ENCODE measurements at regions not wholly inside any gene's neighbourhood (a gene's known extent, or its start where the extent isn't known, plus 50 kb on each side); places are given as distances from the start of the nearest gene placed in this dataset.

DNA sequence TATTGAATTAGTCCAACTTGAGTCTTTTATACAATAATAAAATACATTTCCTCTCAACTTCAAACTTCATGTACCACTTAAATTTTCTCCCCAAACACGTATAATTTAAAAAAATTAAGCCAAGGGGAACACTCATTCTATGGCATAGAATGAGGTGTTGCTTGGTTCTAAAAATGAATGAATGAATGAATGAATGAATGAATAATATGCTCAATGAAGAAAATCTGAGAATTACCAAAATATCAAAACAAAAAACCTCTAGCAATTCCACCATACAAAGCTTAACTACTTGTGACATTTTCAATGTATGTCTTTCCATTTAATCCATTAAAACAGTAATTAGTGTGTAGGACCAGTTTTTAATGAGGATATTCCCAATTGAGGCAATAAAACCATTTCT lies 62.7 kb upstream of the PLAC8 start:
- in situ Hi-C loops (cut with MboI), result no loop called here
- DNase-seq, result no peak
- Histone ChIP-seq H3K36me3 (ENCODE audit: low read depth) (no peaks in the 10 kb centered on the region), H3K4me3 (no peak overlapping the region), H3K4me2 (ENCODE audit: unreplicated experiment) (no peak overlapping the region), H3K27ac (no peak overlapping the region), H3K9me3 (ENCODE audit: low read depth) (no peaks in the 10 kb centered on the region), H2AFZ (no peak overlapping the region), H3K9me2 (ENCODE audit: insufficient read depth) (no peaks in the 10 kb centered on the region), H3K4me1 (ENCODE audit: insufficient read depth) (no peaks in the 10 kb centered on the region), H3F3A (ENCODE audit: insufficient read depth) (no peaks in the 10 kb centered on the region), H3K9ac (no peak overlapping the region), H3K79me2 (ENCODE audit: insufficient read depth) (no peaks in the 10 kb centered on the region), H4K20me1 (ENCODE audit: insufficient read depth) (no peaks in the 10 kb centered on the region), H3K27me3 (replicated peaks; ENCODE audit: insufficient read depth) (no peaks in the 10 kb centered on the region)
- TF ChIP-seq EZH2phosphoT487 (IDR thresholded peaks at IDR 0.05; ENCODE audit: insufficient read depth, low read depth) (no peak), EZH2 (IDR thresholded peaks at IDR 0.05; ENCODE audit: insufficient read depth, poor library complexity, severe bottlenecking) (no peak)
- 0% methylated on average over 1 of the region's 1 CpG for WGBS, 2 experiments (ENCODE audit: low coverage in 1 of 2, low lambda C conversion rate in 2 of 2, missing lambda C conversion rate in 2 of 2)

DNA sequence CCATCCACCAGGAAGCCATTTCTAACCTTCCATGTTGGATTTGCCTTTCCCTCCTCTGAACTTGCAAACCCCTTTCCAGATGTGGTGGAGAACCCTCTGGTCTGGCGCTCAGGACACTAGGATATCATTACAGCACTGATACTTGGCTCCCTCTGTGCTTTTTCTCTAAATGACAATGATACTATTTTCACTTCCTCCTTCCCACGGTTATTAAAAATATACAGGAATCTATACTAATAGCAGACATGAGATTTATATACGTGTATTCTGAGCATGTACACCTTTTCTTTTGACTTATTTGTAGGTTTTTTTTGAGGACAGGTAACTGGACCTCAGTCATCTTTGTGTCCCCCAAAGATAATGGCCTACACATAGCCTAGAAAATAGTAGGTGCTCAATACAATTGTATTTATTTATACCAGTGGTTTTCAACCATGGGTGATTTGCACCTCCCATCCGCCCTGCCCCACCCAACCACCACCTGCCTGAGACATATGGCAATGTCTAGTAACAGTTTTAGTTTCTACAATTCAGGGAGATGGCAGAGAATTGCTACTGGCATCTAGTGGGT lies 60.4 kb upstream of the PLAC8 start:
- in situ Hi-C loops (cut with MboI), result no loop called here
- Histone ChIP-seq H3K4me3 (no peak overlapping the region), H3K4me1 (ENCODE audit: insufficient read depth) (no peaks in the 10 kb centered on the region), H3K9ac (no peak overlapping the region), H3K27ac (no peak overlapping the region), H4K20me1 (ENCODE audit: insufficient read depth) (no peaks in the 10 kb centered on the region), H3K36me3 (ENCODE audit: low read depth) (no peaks in the 10 kb centered on the region), H2AFZ (no peak overlapping the region), H3K4me2 (ENCODE audit: unreplicated experiment) (no peak overlapping the region), H3K9me2 (ENCODE audit: insufficient read depth) (no peaks in the 10 kb centered on the region), H3F3A (ENCODE audit: insufficient read depth) (no peaks in the 10 kb centered on the region), H3K9me3 (ENCODE audit: low read depth) (no peaks in the 10 kb centered on the region), H3K79me2 (ENCODE audit: insufficient read depth) (no peaks in the 10 kb centered on the region), H3K27me3 (replicated peaks; ENCODE audit: insufficient read depth) (no peaks in the 10 kb centered on the region)
- TF ChIP-seq EZH2 (IDR thresholded peaks at IDR 0.05; ENCODE audit: insufficient read depth, poor library complexity, severe bottlenecking), result no peak
- no peak for TF ChIP-seq EZH2phosphoT487 (IDR thresholded peaks at IDR 0.05; ENCODE audit: insufficient read depth, low read depth)
- DNase-seq, result no peak
- WGBS, 2 experiments (ENCODE audit: low coverage in 1 of 2, low lambda C conversion rate in 2 of 2, missing lambda C conversion rate in 2 of 2), result 54 to 56% methylated on average over 4 of the region's 4 CpGs

DNA sequence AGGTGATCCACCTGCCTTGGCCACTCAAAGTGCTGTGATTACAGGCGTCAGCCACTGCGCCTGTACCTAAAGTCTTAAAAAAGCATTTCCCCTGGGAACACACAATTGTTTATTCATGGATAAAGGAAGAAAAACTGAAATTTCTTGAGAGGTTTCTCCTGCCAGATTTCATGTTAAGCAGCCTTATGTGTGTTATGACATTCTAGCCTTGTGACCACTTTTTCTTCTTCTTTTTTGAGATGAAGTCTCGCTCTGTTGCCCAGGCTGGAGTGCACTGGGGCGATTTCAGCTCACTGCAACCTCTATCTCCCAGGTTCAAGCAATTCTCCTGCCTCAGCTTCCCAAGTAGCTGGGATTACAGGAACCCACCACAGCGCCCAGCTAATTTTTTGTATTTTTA lies 57.8 kb upstream of the PLAC8 start:
- in situ Hi-C loops (cut with MboI), result no loop called here
- Histone ChIP-seq H4K20me1 (ENCODE audit: insufficient read depth) (no peaks in the 10 kb centered on the region), H3K9me3 (ENCODE audit: low read depth) (no peaks in the 10 kb centered on the region), H3K79me2 (ENCODE audit: insufficient read depth) (no peaks in the 10 kb centered on the region), H3K36me3 (ENCODE audit: low read depth) (no peaks in the 10 kb centered on the region), H2AFZ (no peak overlapping the region), H3F3A (ENCODE audit: insufficient read depth) (no peaks in the 10 kb centered on the region), H3K9ac (no peak overlapping the region), H3K4me3 (no peak overlapping the region), H3K9me2 (ENCODE audit: insufficient read depth) (no peaks in the 10 kb centered on the region), H3K27ac (no peak overlapping the region), H3K4me1 (ENCODE audit: insufficient read depth) (no peaks in the 10 kb centered on the region), H3K27me3 (replicated peaks; ENCODE audit: insufficient read depth) (no peaks in the 10 kb centered on the region), H3K4me2 (ENCODE audit: unreplicated experiment) (no peak overlapping the region)
- DNase-seq, result no peak
- TF ChIP-seq EZH2 (IDR thresholded peaks at IDR 0.05; ENCODE audit: insufficient read depth, poor library complexity, severe bottlenecking) (no peak), EZH2phosphoT487 (IDR thresholded peaks at IDR 0.05; ENCODE audit: insufficient read depth, low read depth) (no peak)
- WGBS, 2 experiments (ENCODE audit: low coverage in 1 of 2, low lambda C conversion rate in 2 of 2, missing lambda C conversion rate in 2 of 2), result 66 to 67% methylated on average over 5 of the region's 5 CpGs

DNA sequence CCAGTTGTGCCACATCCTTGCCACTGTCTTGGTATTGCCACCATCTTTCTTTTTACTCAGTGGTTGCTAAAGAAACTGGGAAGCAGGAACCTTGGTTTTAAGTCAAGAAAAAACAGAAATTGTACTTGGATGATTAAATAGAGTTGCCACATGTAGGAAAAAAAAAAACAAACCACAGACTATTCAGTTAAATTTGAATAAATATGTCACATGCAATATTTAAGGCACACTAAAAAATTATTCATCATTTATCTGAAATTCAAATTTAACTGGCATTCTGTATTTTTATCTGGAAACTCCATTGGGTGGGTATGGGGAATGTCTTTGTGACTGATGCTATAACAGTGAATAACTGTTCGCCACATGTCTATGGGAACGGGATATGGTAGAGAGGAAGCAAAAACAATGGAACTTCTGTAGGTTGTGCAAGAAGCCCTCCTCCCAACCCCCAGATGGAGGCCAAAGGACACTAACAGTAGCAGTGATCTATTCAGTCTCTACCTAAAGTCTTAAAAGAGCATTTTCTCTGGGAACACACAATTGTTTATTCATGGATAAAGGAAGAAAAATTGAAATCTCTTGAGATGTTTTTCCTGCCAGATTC lies 57.0 kb upstream of the PLAC8 start:
- peak overlapping the region; percentile 59; the same call in 1 of the 2 replicates for H2AFZ ChIP-seq
- in situ Hi-C loops (cut with MboI), result no loop called here
- no peaks in the 10 kb centered on the region for H3F3A ChIP-seq (ENCODE audit: insufficient read depth)
- H3K4me3 ChIP-seq, result no peak overlapping the region
- no peak overlapping the region for H3K9ac ChIP-seq
- DNase-seq, result no peak
- 33 to 48% methylated on average over 2 of the region's 2 CpGs for WGBS, 2 experiments (ENCODE audit: low coverage in 1 of 2, low lambda C conversion rate in 2 of 2, missing lambda C conversion rate in 2 of 2)
- TF ChIP-seq EZH2phosphoT487 (IDR thresholded peaks at IDR 0.05; ENCODE audit: insufficient read depth, low read depth), result no peak
- no peak for TF ChIP-seq EZH2 (IDR thresholded peaks at IDR 0.05; ENCODE audit: insufficient read depth, poor library complexity, severe bottlenecking)
- no peaks in the 10 kb centered on the region for H4K20me1 ChIP-seq (ENCODE audit: insufficient read depth)
- no peaks in the 10 kb centered on the region for H3K9me3 ChIP-seq (ENCODE audit: low read depth)
- H3K27me3 ChIP-seq (replicated peaks; ENCODE audit: insufficient read depth), result no peaks in the 10 kb centered on the region
- H3K4me2 ChIP-seq (ENCODE audit: unreplicated experiment), result no peak overlapping the region
- no peaks in the 10 kb centered on the region for H3K79me2 ChIP-seq (ENCODE audit: insufficient read depth)
- no peak overlapping the region for H3K27ac ChIP-seq
- no peaks in the 10 kb centered on the region for H3K36me3 ChIP-seq (ENCODE audit: low read depth)
- no peaks in the 10 kb centered on the region for H3K4me1 ChIP-seq (ENCODE audit: insufficient read depth)
- H3K9me2 ChIP-seq (ENCODE audit: insufficient read depth), result no peaks in the 10 kb centered on the region
